ENCODE measurements at regions not wholly inside any gene's neighbourhood (a gene's known extent, or its start where the extent isn't known, plus 50 kb on each side); places are given as distances from the start of the nearest gene placed in this dataset.

- Mint-ChIP-seq H3K4me3 (no peak overlapping the region), H3K27ac (no peak overlapping the region), H3K4me1 (no peaks in the 10 kb centered on the region), H3K36me3 (no peaks in the 10 kb centered on the region), H3K27me3 (ENCODE audit: low read depth) (no peaks in the 10 kb centered on the region; the same call in 1 of the 2 replicates), H3K9me3 (peaks cover 11% of the 10 kb centered on the region)
- ATAC-seq, result no peak
- no peak for TF ChIP-seq CREM (CRISPR knock-in tag; IDR thresholded peaks at IDR 0.05)
- no peak for TF ChIP-seq MLX (CRISPR knock-in tag; IDR thresholded peaks at IDR 0.05)
- no peak for TF ChIP-seq ERG (CRISPR knock-in tag; IDR thresholded peaks at IDR 0.05)
- TF ChIP-seq ZNF232 (CRISPR knock-in tag; IDR thresholded peaks at IDR 0.05), result no peak
- no peak for TF ChIP-seq SP1 (CRISPR knock-in tag; conservative IDR thresholded peaks at IDR 0.05)
- POLR2A ChIA-PET, result no interaction called here
- DNase-seq (ENCODE audit: low spot score), result no peak
- CTCF ChIA-PET, result no interaction called here
Measured at GRCh38 chr20:19114410-19114809, 98.0 kb upstream of the SLC24A3 start.

- DNase-seq (ENCODE audit: low spot score) (no peak), ATAC-seq (no peak)
- CTCF ChIA-PET, result interaction anchor here (1.1 kb wide), 1 partner anchor 41 kb away, joined by 3 read pairs; no protein-coding TSS in a partner anchor
- H3K4me1 Mint-ChIP-seq, result no peaks in the 10 kb centered on the region
- no peaks in the 10 kb centered on the region for H3K36me3 Mint-ChIP-seq
- no peak overlapping the region for H3K4me3 Mint-ChIP-seq
- POLR2A ChIA-PET, result no interaction called here
- H3K27ac Mint-ChIP-seq, result no peak overlapping the region
- H3K9me3 Mint-ChIP-seq, result peaks cover 7% of the 10 kb centered on the region; the same call in 1 of the 2 replicates
- H3K27me3 Mint-ChIP-seq (ENCODE audit: low read depth), result no peaks in the 10 kb centered on the region; the same call in 1 of the 2 replicates
- TF ChIP-seq SP1 (CRISPR knock-in tag; conservative IDR thresholded peaks at IDR 0.05) (no peak), MXD4 (CRISPR knock-in tag; IDR thresholded peaks at IDR 0.05; ENCODE audit: borderline replicate concordance) (no peak), ATF6 (CRISPR knock-in tag; IDR thresholded peaks at IDR 0.05) (no peak), E2F1 (CRISPR knock-in tag; IDR thresholded peaks at IDR 0.05) (no peak), ZNF219 (CRISPR knock-in tag; IDR thresholded peaks at IDR 0.05; ENCODE audit: borderline replicate concordance) (no peak), FOXK1 (CRISPR knock-in tag; IDR thresholded peaks at IDR 0.05) (no peak), ETV6 (CRISPR knock-in tag; IDR thresholded peaks at IDR 0.05) (no peak), USF2 (CRISPR knock-in tag; IDR thresholded peaks at IDR 0.05) (no peak)
Measured at GRCh38 chr20:19115581-19115980, 96.9 kb upstream of the SLC24A3 start.

- CTCF ChIA-PET, result no interaction called here
- Mint-ChIP-seq H3K4me1 (no peaks in the 10 kb centered on the region), H3K27ac (no peak overlapping the region), H3K4me3 (no peak overlapping the region), H3K9me3 (peaks cover 7% of the 10 kb centered on the region; the same call in 1 of the 2 replicates), H3K27me3 (ENCODE audit: low read depth) (no peaks in the 10 kb centered on the region; the same call in 1 of the 2 replicates), H3K36me3 (no peaks in the 10 kb centered on the region)
- DNase-seq (ENCODE audit: low spot score) (no peak), ATAC-seq (no peak)
- POLR2A ChIA-PET, result no interaction called here
- TF ChIP-seq MAX (CRISPR knock-in tag; IDR thresholded peaks at IDR 0.05) (no peak), NR2C2 (CRISPR knock-in tag; IDR thresholded peaks at IDR 0.05) (no peak), ATF6 (CRISPR knock-in tag; IDR thresholded peaks at IDR 0.05) (no peak), ZNF121 (CRISPR knock-in tag; IDR thresholded peaks at IDR 0.05) (no peak), ZNF263 (CRISPR knock-in tag; IDR thresholded peaks at IDR 0.05; ENCODE audit: low read depth) (no peak), EMX1 (CRISPR knock-in tag; IDR thresholded peaks at IDR 0.05) (no peak), AFF4 (CRISPR knock-in tag; IDR thresholded peaks at IDR 0.05; ENCODE audit: borderline replicate concordance) (no peak), MLX (CRISPR knock-in tag; IDR thresholded peaks at IDR 0.05) (no peak), ZNF219 (CRISPR knock-in tag; IDR thresholded peaks at IDR 0.05; ENCODE audit: borderline replicate concordance) (no peak), HMGA2 (CRISPR knock-in tag; IDR thresholded peaks at IDR 0.05) (no peak)
Measured at GRCh38 chr20:19120011-19120410, 92.4 kb upstream of the SLC24A3 start.

Data from WTC11 (cell line).